GM12873 (cell line): ENCODE measurements at regions not wholly inside any gene's neighbourhood (a gene's known extent, or its start where the extent isn't known, plus 50 kb on each side); places are given as distances from the start of the nearest gene placed in this dataset.

Experiments used
- CTCF ChIP-seq: IDR thresholded peaks from 2 replicates; pipeline ENCODE4 v1.5.1; 2012; ENCODE audit warnings: low read depth, mild to moderate bottlenecking, moderate library complexity, low read length, control low read depth; ENCODE audit not compliant: insufficient read depth; ENCODE audit errors: missing control alignments

- no peak for TF ChIP-seq CTCF
Observed at GRCh38 chr7:86950944-86951343, 108.5 kb downstream of the ELAPOR2 start.

- TF ChIP-seq CTCF, result peak; percentile 26
Observed at GRCh38 chr7:86950360-86950759, 109.1 kb downstream of the ELAPOR2 start.

GRCh38 chr7:86949779-86950260 lies 109.6 kb downstream of the ELAPOR2 start:
- TF ChIP-seq CTCF, result no peak

GRCh38 chr7:86949052-86949778 lies 110.2 kb downstream of the ELAPOR2 start:
- no peak for TF ChIP-seq CTCF

GRCh38 chr7:86947929-86948328 lies 111.5 kb downstream of the ELAPOR2 start:
- TF ChIP-seq CTCF, result no peak

GRCh38 chr7:86943447-86943846 lies 116.0 kb downstream of the ELAPOR2 start:
- no peak for TF ChIP-seq CTCF

GRCh38 chr7:86942995-86943394 lies 116.5 kb downstream of the ELAPOR2 start:
- TF ChIP-seq CTCF, result no peak
